B cell (primary cell): ENCODE measurements at regions not wholly inside any gene's neighbourhood (a gene's known extent, or its start where the extent isn't known, plus 50 kb on each side); places are given as distances from the start of the nearest gene placed in this dataset.

ENCODE experiments used
- ATAC-seq: fragments of 200-7000 bp; cut with Tn5 transposase; one replicate; pipeline ENCODE4 v1.10.0; 2021; ENCODE audit warnings: low read depth, mild to moderate bottlenecking, moderate number of reproducible peaks, moderate library complexity
- CTCF ChIA-PET: fragments of 350-600 bp; sonication (Branson Sonifier 250); formaldehyde crosslinking; loops from one replicate; lab custom pipeline; 2021; ENCODE audit warnings: antibody characterized with exemption, inconsistent platforms; lab: Charles Lee
- POLR2A ChIA-PET: fragments of 350-600 bp; sonication (Branson Sonifier 250); formaldehyde crosslinking; loops from one replicate; lab custom pipeline; 2021; ENCODE audit warnings: antibody characterized with exemption; lab: Charles Lee
- DNase-seq: peaks from one replicate; pipeline ENCODE4 v3.0.0; 2013
- H2AFZ ChIP-seq: 2 replicates; pipeline ENCODE4 v1.6.1; 2012; ENCODE audit warnings: mild to moderate bottlenecking, low read depth, low read length; ENCODE audit not compliant: insufficient read depth, poor library complexity, severe bottlenecking
- H3K27ac ChIP-seq, 2 donors: 1 replicate in 1 of 2; 2 replicates in 1 of 2; pipeline ENCODE4 v1.5.1; 2012 to 2013; ENCODE audit warnings: low read length in 2 of 2, mild to moderate bottlenecking in 2 of 2, moderate library complexity in 1 of 2
- H3K27me3 ChIP-seq, 4 experiments: fragments of 200-600 bp in 1 of 4; sonication (generic) in 1 of 4; replicated peaks in 1 of 4; 1 replicate in 2 of 4; 2 replicates in 2 of 4; pipeline versions ENCODE4 v1.6.1 to v1.7.0; 2013 to 2016; ENCODE audit warnings: low read length in 3 of 4, mild to moderate bottlenecking in 2 of 4, mixed read lengths in 1 of 4, moderate library complexity in 1 of 4; ENCODE audit not compliant: insufficient read depth in 4 of 4, control insufficient read depth in 3 of 4; ENCODE audit errors: control extremely low read depth in 1 of 4
- H3K36me3 ChIP-seq, 2 experiments: replicated peaks in 1 of 2; 1 replicate in 1 of 2; 2 replicates in 1 of 2; pipeline versions ENCODE4 v1.6.1 to v1.7.1; 2013; ENCODE audit warnings: low read length in 1 of 2; ENCODE audit not compliant: insufficient read depth in 2 of 2, control insufficient read depth in 1 of 2; ENCODE audit errors: control extremely low read depth in 1 of 2, extremely low read depth in 1 of 2
- H3K4me1 ChIP-seq, 2 donors: fragments of 200-600 bp in 1 of 2; sonication (generic) in 1 of 2; 1 replicate in 1 of 2; 2 replicates in 1 of 2; pipeline versions ENCODE4 v1.5.1 to v1.6.1; 2013 to 2017; ENCODE audit warnings: low read length in 2 of 2; ENCODE audit not compliant: control insufficient read depth in 2 of 2, insufficient read depth in 2 of 2
- H3K4me2 ChIP-seq: replicated peaks from 2 replicates; pipeline ENCODE3; 2012; ENCODE audit warnings: mild to moderate bottlenecking, low read depth, low read length; ENCODE audit not compliant: poor library complexity, severe bottlenecking
- H3K4me3 ChIP-seq, 5 experiments: fragments of 200-600 bp in 1 of 5; sonication (generic) in 1 of 5; 1 replicate in 3 of 5; 2 replicates in 2 of 5; pipeline versions ENCODE4 v1.5.1 to v1.7.0; 2011 to 2016; ENCODE audit warnings: low read length in 4 of 5, mild to moderate bottlenecking in 4 of 5, low read depth in 2 of 5, control low read depth in 1 of 5, moderate library complexity in 1 of 5; ENCODE audit not compliant: insufficient read depth in 1 of 5; ENCODE audit errors: control extremely low read depth in 1 of 5, extremely low read depth in 1 of 5
- H3K79me2 ChIP-seq: fragments of 200-600 bp; sonication (generic); one replicate; pipeline ENCODE4 v1.6.0; 2016; ENCODE audit warnings: low read length; ENCODE audit not compliant: control insufficient read depth, insufficient read depth
- H3K9ac ChIP-seq: fragments of 200-600 bp; sonication (generic); 2 replicates; pipeline ENCODE4 v1.6.1; 2017; ENCODE audit warnings: mild to moderate bottlenecking, low read length, moderate library complexity
- H3K9me3 ChIP-seq, 3 donors: one replicate each; pipeline versions ENCODE4 v1.6.1 to v1.7.1; 2013; ENCODE audit warnings: low read length in 2 of 3; ENCODE audit not compliant: control insufficient read depth in 2 of 3, insufficient read depth in 1 of 3; ENCODE audit errors: control extremely low read depth in 1 of 3
- H4K20me1 ChIP-seq: 2 replicates; pipeline ENCODE4 v1.6.0; 2012; ENCODE audit warnings: mild to moderate bottlenecking, low read length; ENCODE audit not compliant: insufficient read depth, control insufficient read depth, poor library complexity, severe bottlenecking
- H3K27ac Mint-ChIP-seq: one replicate; pipeline ENCODE4 v1.8.0; 2021; ENCODE audit warnings: mixed read lengths
- H3K27me3 Mint-ChIP-seq: one replicate; pipeline ENCODE4 v1.8.0; 2021; ENCODE audit warnings: mixed read lengths
- H3K4me1 Mint-ChIP-seq: one replicate; pipeline ENCODE4 v1.8.0; 2021; ENCODE audit warnings: mixed read lengths
- H3K4me3 Mint-ChIP-seq: one replicate; pipeline ENCODE4 v1.8.0; 2021; ENCODE audit warnings: mixed read lengths
- H3K9me3 Mint-ChIP-seq: one replicate; pipeline ENCODE4 v1.8.0; 2022; ENCODE audit warnings: mixed read lengths; ENCODE audit not compliant: insufficient read depth
- CTCF ChIP-seq: fragments of 200-600 bp; IDR thresholded peaks from one replicate; pipeline ENCODE4 v1.8.0; 2022; ENCODE audit warnings: antibody characterized with exemption, mild to moderate bottlenecking
- EZH2 ChIP-seq: IDR thresholded peaks from 2 replicates; pipeline ENCODE4 v1.6.1; 2012; ENCODE audit warnings: borderline replicate concordance, low read depth, mild to moderate bottlenecking, moderate library complexity, low read length; ENCODE audit not compliant: insufficient read depth, poor library complexity, severe bottlenecking
- WGBS: methylation state at CpG from one replicate; pipeline ENCODE4 v1.1.5; 2013; ENCODE audit warnings: missing lambda C conversion rate; ENCODE audit not compliant: insufficient coverage; 5-methylcytosine and 5-hydroxymethylcytosine counted together
- intact Hi-C: fragments of 100-400 bp; cut with micrococcal nuclease; formaldehyde crosslinking; loops from one replicate; pipeline ENCODE4 v1.10.0; 2022

- Histone ChIP-seq H3K36me3 (no peaks in the 10 kb centered on the region), H3K27ac (no peak overlapping the region), H3K4me3 (no peak overlapping the region), H3K4me2 (no peak overlapping the region), H3K27me3 (no peaks in the 10 kb centered on the region), H3K9ac (no peak overlapping the region), H3K79me2 (no peaks in the 10 kb centered on the region), H3K4me1 (no peaks in the 10 kb centered on the region), H4K20me1 (no peaks in the 10 kb centered on the region), H2AFZ (no peak overlapping the region), H3K9me3 (peaks cover 0 to 1% (median 0%) of the 10 kb centered on the region in 3 donors)
- DNase-seq (no peak), ATAC-seq (no peak)
- ChIA-PET POLR2A (no interaction called here), CTCF (no interaction called here)
- no peak overlapping the region for H3K27ac Mint-ChIP-seq
- no peaks in the 10 kb centered on the region for H3K27me3 Mint-ChIP-seq
- no peaks in the 10 kb centered on the region for H3K4me1 Mint-ChIP-seq
- TF ChIP-seq CTCF (no peak), EZH2 (no peak)
- H3K4me3 Mint-ChIP-seq = no peak overlapping the region
- intact Hi-C loops = no loop called here
- H3K9me3 Mint-ChIP-seq = peaks cover 2% of the 10 kb centered on the region
These were observed 1312.6 kb upstream of the CHAC2 start for GRCh38 chr2:52454962-52455361.

- Mint-ChIP-seq H3K9me3 (no peaks in the 10 kb centered on the region), H3K27ac (no peak overlapping the region), H3K4me1 (no peaks in the 10 kb centered on the region), H3K4me3 (no peak overlapping the region), H3K27me3 (no peaks in the 10 kb centered on the region)
- Histone ChIP-seq H3K27ac (no peak overlapping the region), H4K20me1 (no peaks in the 10 kb centered on the region), H2AFZ (no peak overlapping the region), H3K79me2 (no peaks in the 10 kb centered on the region), H3K4me3 (no peak overlapping the region), H3K9ac (no peak overlapping the region), H3K36me3 (no peaks in the 10 kb centered on the region), H3K9me3 (peaks cover 0 to 3% (median 1%) of the 10 kb centered on the region in 3 donors), H3K4me1 (no peaks in the 10 kb centered on the region), H3K4me2 (no peak overlapping the region), H3K27me3 (no peaks in the 10 kb centered on the region)
- TF ChIP-seq EZH2 = no peak
- no peak for TF ChIP-seq CTCF
- 100% methylated on average over 4 of the region's 4 CpGs for WGBS
- DNase-seq (no peak), ATAC-seq (no peak)
- ChIA-PET POLR2A (no interaction called here), CTCF (no interaction called here)
- intact Hi-C loops = no loop called here
These were observed 1315.4 kb upstream of the CHAC2 start for GRCh38 chr2:52452201-52452600.
